Ovary (tissue), 7 donors: ENCODE measurements at regions not wholly inside any gene's neighbourhood (a gene's known extent, or its start where the extent isn't known, plus 50 kb on each side); places are given as distances from the start of the nearest gene placed in this dataset.
A peak's percentile ranks its signal among the peaks of the same experiment; 100 is the strongest.

ENCODE experiments used
- DNase-seq, 5 donors: peaks; one replicate each; pipeline ENCODE4 v3.0.0-alpha.2; 2019 to 2020
- H3K27ac ChIP-seq, 2 donors: fragments of 200-600 bp; one replicate each; pipeline versions ENCODE4 v1.5.1 to v1.8.0; 2019 to 2022
- H3K27me3 ChIP-seq: fragments of 200-600 bp; one replicate; pipeline ENCODE4 v1.8.0; 2022
- H3K36me3 ChIP-seq: fragments of 200-600 bp; sonication (generic); one replicate; pipeline ENCODE4 v1.5.1; 2019
- H3K4me1 ChIP-seq: one replicate; pipeline ENCODE4 v1.8.1; 2013; ENCODE audit warnings: mild to moderate bottlenecking, moderate library complexity; ENCODE audit not compliant: insufficient read depth
- H3K4me3 ChIP-seq: fragments of 200-600 bp; sonication (generic); one replicate; pipeline ENCODE4 v1.5.1; 2017
- H3K9me3 ChIP-seq, 2 donors: fragments of 200-600 bp in 1 of 2; sonication (generic) in 1 of 2; one replicate each; pipeline versions ENCODE4 v1.5.1 to v1.8.1; 2013 to 2019; ENCODE audit warnings: mild to moderate bottlenecking in 1 of 2, moderate library complexity in 1 of 2
- EP300 ChIP-seq: sonication (generic); formaldehyde crosslinking; IDR thresholded peaks from one replicate; pipeline ENCODE4 v1.6.1; 2017; ENCODE audit warnings: antibody characterized with exemption
- POLR2A ChIP-seq: fragments of 450-650 bp; IDR thresholded peaks from one replicate; pipeline ENCODE4 v1.6.1; 2017; ENCODE audit warnings: antibody characterized with exemption, mild to moderate bottlenecking, moderate library complexity
- WGBS, 3 donors: extraction: QIAGEN DNeasy Blood & Tissue Kit in 1 of 3; methylation state at CpG; one replicate each; pipeline versions ENCODE4 v1.1.5 to v1.1.7; 2013 to 2017; 5-methylcytosine and 5-hydroxymethylcytosine counted together
- intact Hi-C, 4 donors: fragments of 100-400 bp; cut with DNase I; formaldehyde crosslinking; loops; one replicate each; pipeline versions ENCODE4 v1.11.0 to v1.15.1; 2022 to 2023
- TF ChIP-seq, protein P1 (sequence below), 3 donors: fragments of 450-650 bp in 2 of 3; fragments of 200-600 bp in 1 of 3; IDR thresholded peaks; one replicate each; pipeline versions ENCODE4 v1.5.1 to v1.8.0; 2016 to 2022; ENCODE audit warnings: antibody characterized with exemption in 3 of 3, mild to moderate bottlenecking in 1 of 3
- donor health status: DM: no; HTN: no; CAD: no; lungs with moderate emphysema.
- donor health status: DM: no; HTN: no; CAD: no.
- donor health status: Bipolar disorder and iron deficiency.
- donor health status: DM: no; HTN: no; CAD: no.
- donor health status: DM: yes; HTN: yes; CAD: no.

DNA sequence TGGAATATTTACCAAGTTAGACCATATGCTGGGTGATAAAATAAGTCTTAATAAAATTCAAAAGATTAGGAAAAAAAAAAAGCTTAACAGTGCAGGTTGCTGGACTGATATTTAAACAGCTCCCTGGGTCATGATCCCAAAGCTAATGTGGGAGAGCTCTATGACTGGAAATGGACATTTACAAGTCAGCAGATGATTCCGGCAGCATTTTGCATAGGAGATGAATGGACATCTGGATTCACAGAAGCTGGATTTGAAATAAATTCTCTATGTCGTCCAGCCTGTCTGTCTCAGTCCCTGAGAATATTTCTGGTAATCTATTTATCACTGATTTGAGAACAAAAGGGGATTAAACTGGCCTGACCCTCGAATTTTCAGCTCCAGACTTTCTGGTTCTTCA, 52.3 kb upstream of the KLHL25 start:
- H3K9me3 ChIP-seq = no peaks in the 10 kb centered on the region
- intact Hi-C loops = loop anchor here in 1 of 4 donors (10.0 kb wide), 1 partner anchor 552 kb away; no protein-coding TSS in a partner anchor
- TF ChIP-seq, protein P1, sequence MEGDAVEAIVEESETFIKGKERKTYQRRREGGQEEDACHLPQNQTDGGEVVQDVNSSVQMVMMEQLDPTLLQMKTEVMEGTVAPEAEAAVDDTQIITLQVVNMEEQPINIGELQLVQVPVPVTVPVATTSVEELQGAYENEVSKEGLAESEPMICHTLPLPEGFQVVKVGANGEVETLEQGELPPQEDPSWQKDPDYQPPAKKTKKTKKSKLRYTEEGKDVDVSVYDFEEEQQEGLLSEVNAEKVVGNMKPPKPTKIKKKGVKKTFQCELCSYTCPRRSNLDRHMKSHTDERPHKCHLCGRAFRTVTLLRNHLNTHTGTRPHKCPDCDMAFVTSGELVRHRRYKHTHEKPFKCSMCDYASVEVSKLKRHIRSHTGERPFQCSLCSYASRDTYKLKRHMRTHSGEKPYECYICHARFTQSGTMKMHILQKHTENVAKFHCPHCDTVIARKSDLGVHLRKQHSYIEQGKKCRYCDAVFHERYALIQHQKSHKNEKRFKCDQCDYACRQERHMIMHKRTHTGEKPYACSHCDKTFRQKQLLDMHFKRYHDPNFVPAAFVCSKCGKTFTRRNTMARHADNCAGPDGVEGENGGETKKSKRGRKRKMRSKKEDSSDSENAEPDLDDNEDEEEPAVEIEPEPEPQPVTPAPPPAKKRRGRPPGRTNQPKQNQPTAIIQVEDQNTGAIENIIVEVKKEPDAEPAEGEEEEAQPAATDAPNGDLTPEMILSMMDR (IDR thresholded peaks at IDR 0.05) = no peak
- TF ChIP-seq POLR2A (no peak), EP300 (no peak)
- no peak for DNase-seq
- H3K27me3 ChIP-seq = no peaks in the 10 kb centered on the region
- 53 to 69% (median 62%) methylated on average over 3 of the region's 3 CpGs for WGBS, 3 donors
- no peaks in the 10 kb centered on the region for H3K4me1 ChIP-seq
- H3K4me3 ChIP-seq = no peak overlapping the region
- no peak overlapping the region for H3K27ac ChIP-seq
- no peaks in the 10 kb centered on the region for H3K36me3 ChIP-seq

DNA sequence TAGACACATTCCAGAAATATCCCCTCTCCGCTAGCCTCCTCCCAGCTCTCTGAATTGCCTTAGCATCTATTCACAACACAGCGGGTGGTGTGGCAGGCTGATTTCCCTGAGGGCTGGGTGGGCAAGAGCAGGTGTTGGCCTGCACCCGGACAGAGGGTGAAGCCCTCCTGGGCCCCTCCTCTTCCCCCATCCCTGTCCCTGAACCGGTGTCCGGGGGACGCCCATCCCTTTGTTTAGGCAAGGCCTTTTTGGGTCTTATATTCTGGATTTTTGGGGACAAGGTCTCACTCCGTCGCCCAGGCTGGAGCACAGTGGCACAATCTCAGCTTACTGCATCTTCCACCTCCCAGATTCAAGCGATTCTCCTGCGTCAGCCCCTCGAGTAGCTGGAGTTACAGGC, 55.2 kb upstream of the KLHL25 start:
- intact Hi-C loops = loop anchor here in 1 of 4 donors (10.0 kb wide), 1 partner anchor 555 kb away; no protein-coding TSS in a partner anchor
- WGBS, 3 donors = 83 to 89% (median 86%) methylated on average over 11 of the region's 11 CpGs
- H3K36me3 ChIP-seq = no peaks in the 10 kb centered on the region
- H3K27me3 ChIP-seq = no peaks in the 10 kb centered on the region
- TF ChIP-seq, protein P1 (IDR thresholded peaks at IDR 0.05) = no peak
- no peak for TF ChIP-seq EP300
- no peak for TF ChIP-seq POLR2A
- H3K27ac ChIP-seq = no peak overlapping the region
- no peaks in the 10 kb centered on the region for H3K4me1 ChIP-seq
- H3K9me3 ChIP-seq = no peaks in the 10 kb centered on the region
- DNase-seq = no peak
- H3K4me3 ChIP-seq = no peak overlapping the region

DNA sequence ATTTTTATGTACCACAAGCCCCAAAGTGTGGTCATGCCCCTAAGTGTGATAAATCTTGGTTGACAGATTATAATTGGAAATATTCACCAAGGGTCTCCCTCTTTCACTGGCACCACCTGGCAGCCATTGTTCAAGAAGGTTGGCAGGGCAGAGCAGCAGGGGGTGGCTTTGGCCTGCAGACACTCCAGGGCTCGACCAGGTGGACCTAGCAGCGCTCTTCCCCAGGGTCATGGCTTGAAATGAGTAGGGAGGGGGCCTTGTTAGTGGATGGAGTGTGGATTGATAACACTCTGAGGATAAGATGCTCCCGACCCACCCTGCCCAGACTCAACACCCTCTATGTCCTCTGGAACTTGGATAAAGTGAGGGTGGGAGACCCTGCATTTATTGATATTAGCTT, 58.2 kb upstream of the KLHL25 start:
- TF ChIP-seq, protein P1 (IDR thresholded peaks at IDR 0.05) = no peak
- no peak for TF ChIP-seq POLR2A
- TF ChIP-seq EP300 = no peak
- WGBS, 3 donors = 69 to 71% (median 70%) methylated on average over 3 of the region's 3 CpGs

DNA sequence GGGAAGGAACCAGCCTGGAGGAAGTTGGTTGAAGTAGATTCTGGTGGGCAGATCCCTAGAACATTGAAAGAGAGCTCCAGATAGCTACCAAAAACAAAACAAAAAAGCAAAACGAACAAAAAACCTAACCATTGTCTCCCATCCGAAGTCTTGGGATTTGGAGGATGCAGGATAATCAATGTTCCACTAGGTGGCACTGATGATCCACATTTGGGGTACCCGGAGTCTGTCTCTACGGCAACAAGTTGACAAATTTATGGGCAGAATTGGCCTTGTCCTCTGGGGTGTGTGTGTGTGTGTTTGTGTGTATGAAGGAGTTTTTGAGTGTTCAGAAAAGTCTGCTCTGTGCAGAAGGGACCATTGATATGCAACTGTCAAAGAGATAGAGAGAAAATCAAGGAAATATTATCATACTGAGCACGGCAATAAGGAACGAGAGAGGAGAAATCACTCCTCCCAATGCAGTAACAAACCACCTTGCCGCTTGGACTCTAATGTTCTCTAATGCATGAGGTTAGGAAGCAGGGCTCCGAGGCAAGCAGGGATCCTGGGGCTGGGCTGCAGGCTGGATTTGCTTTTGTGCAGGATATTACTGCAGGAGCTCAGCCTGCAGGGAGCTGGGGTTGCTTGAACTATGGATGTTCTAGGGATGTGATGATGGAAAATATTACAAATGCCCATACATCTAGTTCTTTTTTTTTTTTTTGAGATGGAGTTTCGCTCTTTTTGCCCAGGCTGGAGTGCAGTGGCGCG, 59.8 kb upstream of the KLHL25 start:
- H3K27me3 ChIP-seq = no peaks in the 10 kb centered on the region
- H3K4me3 ChIP-seq = no peak overlapping the region
- no peaks in the 10 kb centered on the region for H3K9me3 ChIP-seq
- DNase-seq = peak in 2 of 5 donors; percentile 24 to 34
- intact Hi-C loops = no loop called here
- no peaks in the 10 kb centered on the region for H3K36me3 ChIP-seq
- TF ChIP-seq EP300 = no peak
- TF ChIP-seq POLR2A = no peak
- TF ChIP-seq, protein P1 (IDR thresholded peaks at IDR 0.05) = peak; percentile 51 to 68 (median 67)
- 30 to 38% (median 32%) methylated on average over 11 of the region's 11 CpGs for WGBS, 3 donors
- H3K4me1 ChIP-seq = no peaks in the 10 kb centered on the region
- H3K27ac ChIP-seq = no peak overlapping the region

More for the DNA sequence above, 58.2 kb upstream of the KLHL25 start:
- H3K4me1 ChIP-seq = no peaks in the 10 kb centered on the region
- no peaks in the 10 kb centered on the region for H3K9me3 ChIP-seq
- no peaks in the 10 kb centered on the region for H3K27me3 ChIP-seq
- DNase-seq = no peak
- no peak overlapping the region for H3K27ac ChIP-seq
- intact Hi-C loops = no loop called here
- H3K36me3 ChIP-seq = no peaks in the 10 kb centered on the region
- H3K4me3 ChIP-seq = no peak overlapping the region
